ENCODE measurements at regions not wholly inside any gene's neighbourhood (a gene's known extent, or its start where the extent isn't known, plus 50 kb on each side); places are given as distances from the start of the nearest gene placed in this dataset.

- ATAC-seq (replicated peaks in 6 of 8) = no peak
- Histone ChIP-seq H3K4me3 (no peak overlapping the region), H3K27ac (no peak overlapping the region), H3K4me1 (replicated peaks in 1 of 2) (peaks cover 0 to 5% of the 10 kb centered on the region in 2 donors)
- in situ Hi-C loops (cut with MboI; ENCODE audit: low pct_unique_long_range_greater_than_20kb in 2 of 9, low sequenced_read_pairs in 9 of 9, unreplicated experiment in 9 of 9) = no loop called here
- 17 to 100% (median 75%) methylated on average over 1 to 3 of the region's 3 CpGs; no CpG with 5 or more reads in 1 of the 10 experiments for WGBS, 10 experiments
Measured at GRCh38 chr9:79352322-79352721, 219.4 kb upstream of the TLE4 start.

- WGBS, 10 experiments = 8 to 100% (median 90%) methylated on average over 1 to 2 of the region's 2 CpGs; no CpG with 5 or more reads in 1 of the 10 experiments
- in situ Hi-C loops (cut with MboI; ENCODE audit: low pct_unique_long_range_greater_than_20kb in 2 of 9, low sequenced_read_pairs in 9 of 9, unreplicated experiment in 9 of 9) = no loop called here
- Histone ChIP-seq H3K27ac (no peak overlapping the region), H3K4me3 (no peak overlapping the region), H3K4me1 (replicated peaks in 1 of 2) (peaks cover 0 to 5% of the 10 kb centered on the region in 2 donors)
- ATAC-seq (replicated peaks in 6 of 8) = no peak
Measured at GRCh38 chr9:79353856-79354520, 217.8 kb upstream of the TLE4 start.

- no peak for ATAC-seq (replicated peaks in 6 of 8)
- Histone ChIP-seq H3K4me1 (replicated peaks in 1 of 2) (peaks cover 6 to 11% of the 10 kb centered on the region in 2 donors), H3K27ac (no peak overlapping the region), H3K4me3 (no peak overlapping the region)
- WGBS, 10 experiments = 0 to 100% (median 81%) methylated on average over 1 to 5 of the region's 5 CpGs; no CpG with 5 or more reads in 1 of the 10 experiments
- in situ Hi-C loops (cut with MboI; ENCODE audit: low pct_unique_long_range_greater_than_20kb in 2 of 9, low sequenced_read_pairs in 9 of 9, unreplicated experiment in 9 of 9) = no loop called here
Measured at GRCh38 chr9:79357194-79357593, 214.6 kb upstream of the TLE4 start.

- 0 to 91% (median 80%) methylated on average over 2 to 5 of the region's 6 CpGs; no CpG with 5 or more reads in 2 of the 10 experiments for WGBS, 10 experiments
- H3K27ac ChIP-seq = no peak overlapping the region
- no peak for ATAC-seq (replicated peaks in 6 of 8)
- H3K4me3 ChIP-seq = no peak overlapping the region
- in situ Hi-C loops (cut with MboI; ENCODE audit: low pct_unique_long_range_greater_than_20kb in 2 of 9, low sequenced_read_pairs in 9 of 9, unreplicated experiment in 9 of 9) = no loop called here
- H3K4me1 ChIP-seq (replicated peaks in 1 of 2) = peaks cover 7 to 13% of the 10 kb centered on the region in 2 donors
Measured at GRCh38 chr9:79357616-79358015, 214.1 kb upstream of the TLE4 start.

GRCh38 chr9:79360387-79361347 lies 211.1 kb upstream of the TLE4 start:
- ATAC-seq (replicated peaks in 6 of 8) = no peak
- WGBS, 10 experiments = 0 to 90% (median 66%) methylated on average over 2 to 5 of the region's 5 CpGs; no CpG with 5 or more reads in 2 of the 10 experiments
- no peak overlapping the region for H3K27ac ChIP-seq
- H3K4me1 ChIP-seq (replicated peaks in 1 of 2) = peaks cover 7 to 13% of the 10 kb centered on the region in 2 donors
- in situ Hi-C loops (cut with MboI; ENCODE audit: low pct_unique_long_range_greater_than_20kb in 2 of 9, low sequenced_read_pairs in 9 of 9, unreplicated experiment in 9 of 9) = no loop called here
- no peak overlapping the region for H3K4me3 ChIP-seq

- H3K27ac ChIP-seq = no peak overlapping the region
- ATAC-seq (replicated peaks in 6 of 8) = peak in 6 of 8 experiments; percentile 67 to 100 (median 79)
- H3K4me3 ChIP-seq = no peak overlapping the region
- H3K4me1 ChIP-seq (replicated peaks in 1 of 2) = peaks cover 7 to 8% of the 10 kb centered on the region in 2 donors
- in situ Hi-C loops (cut with MboI; ENCODE audit: low pct_unique_long_range_greater_than_20kb in 2 of 9, low sequenced_read_pairs in 9 of 9, unreplicated experiment in 9 of 9) = no loop called here
- WGBS, 10 experiments = 17 to 62% (median 48%) methylated on average over 2 to 9 of the region's 9 CpGs
Measured at GRCh38 chr9:79362100-79363081, 209.4 kb upstream of the TLE4 start.

- no peak overlapping the region for H3K27ac ChIP-seq
- no peaks in the 10 kb centered on the region for H3K4me1 ChIP-seq (replicated peaks in 1 of 2)
- whole genome bisulfite sequencing, 10 experiments = 75 to 100% (median 98%) methylated on average over 1 to 4 of the region's 6 CpGs
- no peak for ATAC-seq (replicated peaks in 6 of 8)
- in situ Hi-C loops (cut with MboI; ENCODE audit: low pct_unique_long_range_greater_than_20kb in 2 of 9, low sequenced_read_pairs in 9 of 9, unreplicated experiment in 9 of 9) = no loop called here
- H3K4me3 ChIP-seq = no peak overlapping the region
Measured at GRCh38 chr9:79369676-79370075, 202.1 kb upstream of the TLE4 start.

GRCh38 chr9:79371301-79371700 lies 200.5 kb upstream of the TLE4 start:
- no peak for ATAC-seq (replicated peaks in 6 of 8)
- in situ Hi-C loops (cut with MboI; ENCODE audit: low pct_unique_long_range_greater_than_20kb in 2 of 9, low sequenced_read_pairs in 9 of 9, unreplicated experiment in 9 of 9) = no loop called here
- WGBS, 10 experiments = 0 to 100% (median 89%) methylated on average over 1 to 2 of the region's 2 CpGs

GRCh38 chr9:79371948-79372555 lies 199.7 kb upstream of the TLE4 start:
- Histone ChIP-seq H3K4me3 (no peak overlapping the region), H3K4me1 (replicated peaks in 1 of 2) (peaks cover under 1% of the 10 kb centered on the region in 2 donors), H3K27ac (no peak overlapping the region)
- WGBS, 10 experiments = 0 to 100% (median 97%) methylated on average over 1 of the region's 1 CpG; no CpG with 5 or more reads in 2 of the 10 experiments
- in situ Hi-C loops (cut with MboI; ENCODE audit: low pct_unique_long_range_greater_than_20kb in 2 of 9, low sequenced_read_pairs in 9 of 9, unreplicated experiment in 9 of 9) = no loop called here
- ATAC-seq (replicated peaks in 6 of 8) = no peak

More at GRCh38 chr9:79371301-79371700, 200.5 kb upstream of the TLE4 start:
- Histone ChIP-seq H3K4me3 (no peak overlapping the region), H3K27ac (no peak overlapping the region), H3K4me1 (replicated peaks in 1 of 2) (no peaks in the 10 kb centered on the region)

GRCh38 chr9:79377339-79377855 lies 194.4 kb upstream of the TLE4 start:
- Histone ChIP-seq H3K27ac (peak overlapping the region in 1 of 2 donors; percentile 19), H3K4me3 (no peak overlapping the region), H3K4me1 (replicated peaks in 1 of 2) (peaks cover 11 to 13% of the 10 kb centered on the region in 2 donors)
- in situ Hi-C loops (cut with MboI; ENCODE audit: low pct_unique_long_range_greater_than_20kb in 2 of 9, low sequenced_read_pairs in 9 of 9, unreplicated experiment in 9 of 9) = no loop called here
- 31 to 100% (median 74%) methylated on average over 1 to 4 of the region's 5 CpGs; no CpG with 5 or more reads in 1 of the 10 experiments for WGBS, 10 experiments
- peak in 1 of 8 experiments; percentile 30 for ATAC-seq (replicated peaks in 6 of 8)

GRCh38 chr9:79378107-79378506 lies 193.7 kb upstream of the TLE4 start:
- peak in 5 of 8 experiments; percentile 39 to 83 (median 63) for ATAC-seq (replicated peaks in 6 of 8)
- Histone ChIP-seq H3K4me3 (no peak overlapping the region), H3K4me1 (replicated peaks in 1 of 2) (peaks cover 13 to 17% of the 10 kb centered on the region in 2 donors), H3K27ac (no peak overlapping the region)
- in situ Hi-C loops (cut with MboI; ENCODE audit: low pct_unique_long_range_greater_than_20kb in 2 of 9, low sequenced_read_pairs in 9 of 9, unreplicated experiment in 9 of 9) = no loop called here
- 0 to 82% (median 8%) methylated on average over 1 to 2 of the region's 2 CpGs; no CpG with 5 or more reads in 3 of the 10 experiments for WGBS, 10 experiments

GRCh38 chr9:79382044-79382443 lies 189.7 kb upstream of the TLE4 start:
- Histone ChIP-seq H3K4me1 (replicated peaks in 1 of 2) (peaks cover 12 to 24% of the 10 kb centered on the region in 2 donors), H3K27ac (no peak overlapping the region), H3K4me3 (no peak overlapping the region)
- ATAC-seq (replicated peaks in 6 of 8) = no peak
- in situ Hi-C loops (cut with MboI; ENCODE audit: low pct_unique_long_range_greater_than_20kb in 2 of 9, low sequenced_read_pairs in 9 of 9, unreplicated experiment in 9 of 9) = no loop called here
